ENCODE measurements at regions not wholly inside any gene's neighbourhood (a gene's known extent, or its start where the extent isn't known, plus 50 kb on each side); places are given as distances from the start of the nearest gene placed in this dataset.
"Not testable (repeated sequence)": the region's sequence is repeated elsewhere in the genome, so short reads cannot be mapped to it uniquely, and the experiment has no call there.

- TF ChIP-seq EZH2 (IDR thresholded peaks at IDR 0.05; ENCODE audit: low read length) (no peak), CTCF (optimal IDR thresholded peaks at IDR 0.05 in 1 of 3, IDR thresholded peaks at IDR 0.05 in 1 of 3, conservative IDR thresholded peaks at IDR 0.05 in 1 of 3; ENCODE audit: extremely low read depth in 1 of 3, insufficient read depth in 2 of 3, low read length in 3 of 3) (no peak)
- dilution Hi-C loops (cut with MboI; ENCODE audit: extremely low pct_ligation_motif_present, low sequenced_read_pairs) = no loop called here
- peak overlapping the region; percentile 17 for H2AFZ ChIP-seq (ENCODE audit: control insufficient read depth, low read length)
- no peaks in the 10 kb centered on the region for H3K79me2 ChIP-seq (ENCODE audit: control insufficient read depth, insufficient read depth, low read length)
- no peak overlapping the region for H3K9ac ChIP-seq (ENCODE audit: control insufficient read depth, extremely low read depth, insufficient read depth, low read length)
- no peaks in the 10 kb centered on the region for H3K9me1 ChIP-seq (ENCODE audit: control insufficient read depth, extremely low read depth, insufficient read depth, low read length)
- peaks cover 14% of the 10 kb centered on the region for H3K27me3 ChIP-seq (ENCODE audit: control insufficient read depth, extremely low read depth, insufficient read depth, low read length)
- H3K9me3 ChIP-seq (ENCODE audit: control insufficient read depth, low read depth, low read length) = no peaks in the 10 kb centered on the region
- no peak overlapping the region for H3K27ac ChIP-seq (ENCODE audit: control insufficient read depth, insufficient read depth, low read length)
- DNase-seq (ENCODE audit: low read depth, low spot score) = no peak
- peak overlapping the region; percentile 16 to 71 (median 51) for H3K4me3 ChIP-seq (ENCODE audit: control insufficient read depth in 2 of 3, extremely low read depth in 1 of 3, insufficient read depth in 2 of 3, low read depth in 1 of 3, low read length in 3 of 3)
- H4K20me1 ChIP-seq (ENCODE audit: control insufficient read depth, extremely low read depth, insufficient read depth, low read length) = no peaks in the 10 kb centered on the region
- H3K4me1 ChIP-seq (ENCODE audit: control insufficient read depth, extremely low read depth, insufficient read depth, low read length) = peaks cover 3% of the 10 kb centered on the region
- H3K36me3 ChIP-seq (ENCODE audit: control insufficient read depth in 2 of 2, extremely low read depth in 1 of 2, insufficient read depth in 2 of 2, low read length in 2 of 2) = no peaks in the 10 kb centered on the region
- no peak for FAIRE-seq
- H3K4me2 ChIP-seq (ENCODE audit: control insufficient read depth, extremely low read depth, insufficient read depth, low read depth, low read length) = peak overlapping the region; percentile 78
These were observed 84.6 kb upstream of the ZNF322 start for GRCh38 chr6:26743941-26744699.

DNA sequence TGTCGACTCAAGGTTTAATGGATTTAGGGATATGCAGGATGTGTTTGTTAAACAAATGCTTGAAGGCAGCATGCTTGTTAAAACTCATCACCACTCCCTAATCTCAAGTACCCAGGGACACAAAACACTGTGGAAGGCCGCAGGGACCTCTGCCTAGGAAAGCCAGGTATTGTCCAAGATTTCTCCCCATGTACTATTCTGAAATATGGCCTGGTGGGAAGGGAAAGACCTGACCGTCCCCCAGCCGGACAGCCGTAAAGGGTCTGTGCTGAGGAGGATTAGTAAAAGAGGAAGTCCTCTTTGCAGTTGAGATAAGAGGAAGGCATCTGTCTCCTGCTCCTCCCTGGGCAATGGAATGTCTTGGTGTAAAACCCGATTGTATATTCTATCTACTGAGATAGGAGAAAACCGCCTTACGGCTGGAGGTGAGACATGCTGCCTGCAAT lies 85.3 kb upstream of the ZNF322 start:
- H3K36me3 ChIP-seq (ENCODE audit: control insufficient read depth in 2 of 2, extremely low read depth in 1 of 2, insufficient read depth in 2 of 2, low read length in 2 of 2); H3K9ac ChIP-seq (ENCODE audit: control insufficient read depth, extremely low read depth, insufficient read depth, low read length); H3K27ac ChIP-seq (ENCODE audit: control insufficient read depth, insufficient read depth, low read length); DNase-seq (ENCODE audit: low read depth, low spot score); H2AFZ ChIP-seq (ENCODE audit: control insufficient read depth, low read length); H3K4me3 ChIP-seq (ENCODE audit: control insufficient read depth in 2 of 3, extremely low read depth in 1 of 3, insufficient read depth in 2 of 3, low read depth in 1 of 3, low read length in 3 of 3); FAIRE-seq; H4K20me1 ChIP-seq (ENCODE audit: control insufficient read depth, extremely low read depth, insufficient read depth, low read length); H3K4me1 ChIP-seq (ENCODE audit: control insufficient read depth, extremely low read depth, insufficient read depth, low read length); H3K9me1 ChIP-seq (ENCODE audit: control insufficient read depth, extremely low read depth, insufficient read depth, low read length); H3K9me3 ChIP-seq (ENCODE audit: control insufficient read depth, low read depth, low read length); H3K79me2 ChIP-seq (ENCODE audit: control insufficient read depth, insufficient read depth, low read length); dilution Hi-C loops (cut with MboI; ENCODE audit: extremely low pct_ligation_motif_present, low sequenced_read_pairs): not testable (repeated sequence)
- peak overlapping the region; percentile 78 for H3K4me2 ChIP-seq (ENCODE audit: control insufficient read depth, extremely low read depth, insufficient read depth, low read depth, low read length)
- peaks cover 14% of the 10 kb centered on the region for H3K27me3 ChIP-seq (ENCODE audit: control insufficient read depth, extremely low read depth, insufficient read depth, low read length)

GRCh38 chr6:26745964-26746363 lies 86.4 kb upstream of the ZNF322 start:
- peaks cover 14% of the 10 kb centered on the region for H3K27me3 ChIP-seq (ENCODE audit: control insufficient read depth, extremely low read depth, insufficient read depth, low read length)
- H3K9me3 ChIP-seq (ENCODE audit: control insufficient read depth, low read depth, low read length); H3K27ac ChIP-seq (ENCODE audit: control insufficient read depth, insufficient read depth, low read length); H3K36me3 ChIP-seq (ENCODE audit: control insufficient read depth in 2 of 2, extremely low read depth in 1 of 2, insufficient read depth in 2 of 2, low read length in 2 of 2); H3K4me3 ChIP-seq (ENCODE audit: control insufficient read depth in 2 of 3, extremely low read depth in 1 of 3, insufficient read depth in 2 of 3, low read depth in 1 of 3, low read length in 3 of 3); DNase-seq (ENCODE audit: low read depth, low spot score); H3K9ac ChIP-seq (ENCODE audit: control insufficient read depth, extremely low read depth, insufficient read depth, low read length); FAIRE-seq; H3K79me2 ChIP-seq (ENCODE audit: control insufficient read depth, insufficient read depth, low read length); H3K9me1 ChIP-seq (ENCODE audit: control insufficient read depth, extremely low read depth, insufficient read depth, low read length); dilution Hi-C loops (cut with MboI; ENCODE audit: extremely low pct_ligation_motif_present, low sequenced_read_pairs); H3K4me2 ChIP-seq (ENCODE audit: control insufficient read depth, extremely low read depth, insufficient read depth, low read depth, low read length); H3K4me1 ChIP-seq (ENCODE audit: control insufficient read depth, extremely low read depth, insufficient read depth, low read length); H4K20me1 ChIP-seq (ENCODE audit: control insufficient read depth, extremely low read depth, insufficient read depth, low read length); H2AFZ ChIP-seq (ENCODE audit: control insufficient read depth, low read length): not testable (repeated sequence)

- H3K4me3 ChIP-seq (ENCODE audit: control insufficient read depth in 2 of 3, extremely low read depth in 1 of 3, insufficient read depth in 2 of 3, low read depth in 1 of 3, low read length in 3 of 3); H3K79me2 ChIP-seq (ENCODE audit: control insufficient read depth, insufficient read depth, low read length); H3K36me3 ChIP-seq (ENCODE audit: control insufficient read depth in 2 of 2, extremely low read depth in 1 of 2, insufficient read depth in 2 of 2, low read length in 2 of 2); H3K27me3 ChIP-seq (ENCODE audit: control insufficient read depth, extremely low read depth, insufficient read depth, low read length); H3K4me1 ChIP-seq (ENCODE audit: control insufficient read depth, extremely low read depth, insufficient read depth, low read length); H3K9me1 ChIP-seq (ENCODE audit: control insufficient read depth, extremely low read depth, insufficient read depth, low read length); H3K9ac ChIP-seq (ENCODE audit: control insufficient read depth, extremely low read depth, insufficient read depth, low read length); H2AFZ ChIP-seq (ENCODE audit: control insufficient read depth, low read length); DNase-seq (ENCODE audit: low read depth, low spot score); H4K20me1 ChIP-seq (ENCODE audit: control insufficient read depth, extremely low read depth, insufficient read depth, low read length); FAIRE-seq; H3K27ac ChIP-seq (ENCODE audit: control insufficient read depth, insufficient read depth, low read length); H3K9me3 ChIP-seq (ENCODE audit: control insufficient read depth, low read depth, low read length); dilution Hi-C loops (cut with MboI; ENCODE audit: extremely low pct_ligation_motif_present, low sequenced_read_pairs): not testable (repeated sequence)
- H3K4me2 ChIP-seq (ENCODE audit: control insufficient read depth, extremely low read depth, insufficient read depth, low read depth, low read length) = peak overlapping the region; percentile 32
These were observed 89.7 kb upstream of the ZNF322 start for GRCh38 chr6:26749126-26749758.
